HT-29 (cell line): ENCODE measurements at regions not wholly inside any gene's neighbourhood (a gene's known extent, or its start where the extent isn't known, plus 50 kb on each side); places are given as distances from the start of the nearest gene placed in this dataset.
"Not testable (repeated sequence)": the region's sequence is repeated elsewhere in the genome, so short reads cannot be mapped to it uniquely, and the experiment has no call there.

ENCODE experiments used
- DNase-seq: peaks from one replicate; pipeline ENCODE4 v3.0.0-alpha.2; 2015; ENCODE audit warnings: low spot score

GRCh38 chr20:61061981-61062380 is 190.1 kb upstream of the CDH4 start:
- DNase-seq = no peak

GRCh38 chr20:61065853-61066252 is 186.2 kb upstream of the CDH4 start:
- no peak for DNase-seq

DNA sequence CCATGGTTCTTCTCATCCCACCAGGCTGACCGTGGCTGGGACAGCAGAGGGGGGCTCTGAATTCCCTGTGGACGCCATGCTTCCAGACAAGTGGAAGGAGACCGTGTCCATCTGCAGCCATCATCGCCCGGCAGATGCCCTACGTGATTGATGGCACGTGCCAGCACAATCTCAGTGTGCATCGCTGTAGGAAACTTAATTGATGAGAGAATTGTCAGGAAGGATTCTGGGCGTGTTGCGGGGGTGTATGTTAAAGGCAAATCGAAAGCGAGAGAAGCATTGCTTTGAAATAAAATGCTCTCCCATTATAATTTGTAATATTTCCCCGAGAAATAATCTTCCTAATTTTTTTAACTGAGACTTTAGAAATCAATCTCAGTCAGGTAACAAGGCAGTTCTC is 185.5 kb upstream of the CDH4 start:
- DNase-seq = no peak

- no peak for DNase-seq
Observed at GRCh38 chr20:61067221-61067620, 184.8 kb upstream of the CDH4 start.

DNA sequence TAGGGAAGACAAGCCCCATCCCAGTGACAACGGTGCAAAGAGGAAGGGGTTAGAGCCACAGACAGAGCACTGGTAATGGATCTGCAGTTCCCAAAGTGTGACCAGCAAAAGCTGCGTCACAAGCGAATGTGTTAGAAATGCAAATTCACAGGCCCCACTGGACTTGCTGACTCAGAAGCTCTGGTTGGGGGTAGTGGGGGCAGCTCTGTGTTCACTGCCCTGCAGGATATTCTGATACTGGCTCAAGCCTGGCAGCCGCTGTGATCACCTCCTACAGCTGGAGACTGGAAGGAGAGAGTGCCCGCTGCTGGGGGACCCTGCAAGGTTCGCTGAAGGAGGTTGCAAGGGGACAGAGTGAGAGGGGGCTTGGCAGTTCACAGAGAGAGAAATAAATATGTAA is 179.7 kb upstream of the CDH4 start:
- DNase-seq = no peak

GRCh38 chr20:61073376-61073775 is 178.7 kb upstream of the CDH4 start:
- DNase-seq = no peak

DNA sequence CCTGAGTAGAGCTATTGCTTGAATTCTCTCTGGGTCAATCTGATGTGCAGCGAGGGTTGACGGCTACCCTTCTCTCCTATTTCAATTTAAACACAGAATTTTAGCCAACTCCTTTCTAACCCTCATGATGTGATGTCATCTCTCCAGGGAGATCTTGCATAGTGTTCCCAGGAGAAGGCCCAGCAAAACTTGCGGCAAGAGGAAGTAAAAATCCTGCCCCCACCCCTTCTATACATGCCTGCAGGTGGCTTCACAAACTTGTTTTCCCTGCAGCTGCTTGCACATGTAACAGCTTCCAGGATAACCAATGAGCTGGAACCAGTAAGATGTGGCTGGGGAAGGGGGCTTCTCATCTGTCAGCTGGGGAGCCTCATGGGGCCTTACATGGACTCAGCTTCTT is 169.3 kb upstream of the CDH4 start:
- DNase-seq = no peak

- no peak for DNase-seq
Observed at GRCh38 chr20:61083431-61083830, 168.6 kb upstream of the CDH4 start.

DNA sequence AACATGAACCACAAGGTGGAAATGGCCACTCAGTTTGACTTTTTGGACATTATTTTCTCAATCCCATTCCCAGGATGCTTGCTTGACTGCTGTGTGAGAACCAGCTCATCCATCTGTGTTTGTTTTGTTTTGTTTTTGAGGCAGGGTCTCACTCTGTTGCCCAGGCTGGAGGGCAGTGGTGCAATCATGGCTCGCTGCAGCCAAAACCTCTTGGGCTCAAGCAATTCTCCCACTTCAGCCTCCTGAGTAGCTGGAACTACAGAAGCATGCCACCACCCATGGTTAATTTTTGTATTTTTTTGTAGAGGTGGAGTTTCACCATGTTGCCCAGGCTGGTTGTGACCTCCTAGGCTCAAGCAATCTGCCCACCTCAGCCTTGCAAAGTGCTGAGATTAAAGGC is 166.0 kb upstream of the CDH4 start:
- no peak for DNase-seq

GRCh38 chr20:61090541-61090940 is 161.5 kb upstream of the CDH4 start:
- no peak for DNase-seq

- DNase-seq = no peak
Observed at GRCh38 chr20:61092251-61092650, 159.8 kb upstream of the CDH4 start.

GRCh38 chr20:61094581-61094980 is 157.5 kb upstream of the CDH4 start:
- DNase-seq = no peak

GRCh38 chr20:61096463-61096862 is 155.6 kb upstream of the CDH4 start:
- DNase-seq = no peak

GRCh38 chr20:61099806-61100205 is 152.3 kb upstream of the CDH4 start:
- no peak for DNase-seq

- no peak for DNase-seq
Observed at GRCh38 chr20:61100489-61100888, 151.6 kb upstream of the CDH4 start.

- DNase-seq = not testable (repeated sequence)
Observed at GRCh38 chr20:61101321-61101720, 150.7 kb upstream of the CDH4 start.

DNA sequence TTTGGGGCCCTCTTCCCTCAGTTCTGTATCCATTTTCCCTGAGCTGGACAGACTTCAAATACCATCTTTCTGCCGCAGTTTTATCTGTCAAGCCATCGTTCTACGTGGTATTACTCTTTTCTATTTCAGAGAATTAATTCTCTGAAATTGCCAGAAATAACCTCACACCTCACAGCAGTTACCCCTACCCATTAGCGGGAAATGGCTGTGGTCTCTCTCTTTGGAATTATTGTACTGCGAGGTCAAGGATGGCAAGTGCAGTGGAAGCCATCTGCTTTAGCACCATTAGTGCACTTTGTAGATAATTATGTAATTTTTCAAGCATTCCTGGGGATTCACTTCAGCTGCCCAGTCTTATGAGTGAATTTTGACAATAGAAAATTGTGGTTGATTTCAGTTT is 147.8 kb upstream of the CDH4 start:
- DNase-seq = no peak

GRCh38 chr20:61105395-61105794 is 146.7 kb upstream of the CDH4 start:
- DNase-seq = no peak

- DNase-seq = no peak
Observed at GRCh38 chr20:61106438-61106837, 145.6 kb upstream of the CDH4 start.

DNA sequence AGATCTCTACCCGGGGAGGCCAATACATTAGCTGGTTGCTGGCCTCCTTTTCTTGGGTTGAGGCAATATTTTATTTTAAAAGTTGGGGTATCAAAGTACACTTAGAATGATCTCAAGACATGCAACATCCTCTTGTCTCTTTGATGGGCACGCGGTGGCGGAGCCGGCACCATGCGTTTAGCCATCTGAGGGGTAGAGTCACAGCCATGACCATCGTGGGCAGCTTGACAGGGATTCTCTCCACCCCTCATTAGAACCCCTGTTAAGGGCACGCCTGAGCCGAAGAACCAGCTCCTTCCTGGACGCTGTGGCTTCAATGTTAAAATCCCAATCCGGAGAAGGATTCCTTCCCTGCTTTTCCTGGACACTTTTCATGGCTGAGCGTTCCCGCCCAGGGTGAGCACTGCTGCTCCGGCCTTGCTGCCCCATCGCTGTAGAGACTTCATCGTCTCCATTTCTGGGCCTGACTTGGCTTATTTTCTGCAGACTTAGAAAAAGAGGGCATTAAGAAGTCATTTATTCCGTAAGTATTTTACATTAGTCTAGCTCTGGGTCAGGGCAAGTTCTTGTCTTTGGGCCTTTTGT is 142.7 kb upstream of the CDH4 start:
- DNase-seq = no peak

GRCh38 chr20:61112515-61112914 is 139.5 kb upstream of the CDH4 start:
- no peak for DNase-seq

- no peak for DNase-seq
Observed at GRCh38 chr20:61113731-61114130, 138.3 kb upstream of the CDH4 start.

GRCh38 chr20:61114493-61115175 is 137.4 kb upstream of the CDH4 start:
- no peak for DNase-seq
